Renal pelvis (tissue), 1 donor: ENCODE measurements at regions not wholly inside any gene's neighbourhood (a gene's known extent, or its start where the extent isn't known, plus 50 kb on each side); places are given as distances from the start of the nearest gene placed in this dataset.

Source experiments
- DNase-seq: peaks from one replicate; pipeline ENCODE4 v3.0.0-alpha.2; 2013

- peak; percentile 22 for DNase-seq
These were observed 182.4 kb upstream of the ADGRL2 start for GRCh38 chr1:81618376-81618775.

GRCh38 chr1:81617308-81617967 lies 183.3 kb upstream of the ADGRL2 start:
- DNase-seq = no peak

- no peak for DNase-seq
These were observed 186.9 kb upstream of the ADGRL2 start for GRCh38 chr1:81613803-81614202.

- DNase-seq = no peak
These were observed 192.8 kb upstream of the ADGRL2 start for GRCh38 chr1:81607924-81608323.

GRCh38 chr1:81607086-81607485 lies 193.6 kb upstream of the ADGRL2 start:
- no peak for DNase-seq

GRCh38 chr1:81606656-81607055 lies 194.1 kb upstream of the ADGRL2 start:
- no peak for DNase-seq

- no peak for DNase-seq
These were observed 195.7 kb upstream of the ADGRL2 start for GRCh38 chr1:81605023-81605422.

GRCh38 chr1:81600878-81601622 lies 199.7 kb upstream of the ADGRL2 start:
- no peak for DNase-seq

GRCh38 chr1:81600363-81600762 lies 200.4 kb upstream of the ADGRL2 start:
- DNase-seq = no peak

- DNase-seq = no peak
These were observed 202.1 kb upstream of the ADGRL2 start for GRCh38 chr1:81598623-81599022.

- DNase-seq = no peak
These were observed 202.9 kb upstream of the ADGRL2 start for GRCh38 chr1:81597720-81598426.

GRCh38 chr1:81596341-81596740 lies 204.4 kb upstream of the ADGRL2 start:
- DNase-seq = no peak

GRCh38 chr1:81594206-81594605 lies 206.5 kb upstream of the ADGRL2 start:
- DNase-seq = no peak

GRCh38 chr1:81592233-81592632 lies 208.5 kb upstream of the ADGRL2 start:
- DNase-seq = no peak

GRCh38 chr1:81590171-81590570 lies 210.6 kb upstream of the ADGRL2 start:
- no peak for DNase-seq

GRCh38 chr1:81588149-81588548 lies 212.6 kb upstream of the ADGRL2 start:
- DNase-seq = no peak

- DNase-seq = no peak
These were observed 213.3 kb upstream of the ADGRL2 start for GRCh38 chr1:81587426-81587825.

GRCh38 chr1:81585371-81585770 lies 215.4 kb upstream of the ADGRL2 start:
- DNase-seq = no peak

GRCh38 chr1:81584398-81584797 lies 216.3 kb upstream of the ADGRL2 start:
- DNase-seq = no peak

- DNase-seq = no peak
These were observed 216.9 kb upstream of the ADGRL2 start for GRCh38 chr1:81583878-81584277.

GRCh38 chr1:81582467-81582986 lies 218.2 kb upstream of the ADGRL2 start:
- DNase-seq = no peak

- no peak for DNase-seq
These were observed 221.9 kb upstream of the ADGRL2 start for GRCh38 chr1:81578867-81579266.
